Ovary (tissue), 3 donors: ENCODE measurements at regions not wholly inside any gene's neighbourhood (a gene's known extent, or its start where the extent isn't known, plus 50 kb on each side); places are given as distances from the start of the nearest gene placed in this dataset.
"Not testable (repeated sequence)": the region's sequence is repeated elsewhere in the genome, so short reads cannot be mapped to it uniquely, and the experiment has no call there.

Experiments
- EP300 ChIP-seq: sonication (generic); formaldehyde crosslinking; IDR thresholded peaks from one replicate; pipeline ENCODE4 v1.6.1; 2017; ENCODE audit warnings: antibody characterized with exemption
- POLR2A ChIP-seq: fragments of 450-650 bp; IDR thresholded peaks from one replicate; pipeline ENCODE4 v1.6.1; 2017; ENCODE audit warnings: antibody characterized with exemption, mild to moderate bottlenecking, moderate library complexity
- TF ChIP-seq, protein P1 (sequence below), 3 donors: fragments of 450-650 bp in 2 of 3; fragments of 200-600 bp in 1 of 3; IDR thresholded peaks; one replicate each; pipeline versions ENCODE4 v1.5.1 to v1.8.0; 2016 to 2022; ENCODE audit warnings: antibody characterized with exemption in 3 of 3, mild to moderate bottlenecking in 1 of 3
- donor health status: DM: no; HTN: no; CAD: no.

GRCh38 chr4:184330517-184331094 is 112.9 kb upstream of the ENPP6 start:
- TF ChIP-seq, protein P1, sequence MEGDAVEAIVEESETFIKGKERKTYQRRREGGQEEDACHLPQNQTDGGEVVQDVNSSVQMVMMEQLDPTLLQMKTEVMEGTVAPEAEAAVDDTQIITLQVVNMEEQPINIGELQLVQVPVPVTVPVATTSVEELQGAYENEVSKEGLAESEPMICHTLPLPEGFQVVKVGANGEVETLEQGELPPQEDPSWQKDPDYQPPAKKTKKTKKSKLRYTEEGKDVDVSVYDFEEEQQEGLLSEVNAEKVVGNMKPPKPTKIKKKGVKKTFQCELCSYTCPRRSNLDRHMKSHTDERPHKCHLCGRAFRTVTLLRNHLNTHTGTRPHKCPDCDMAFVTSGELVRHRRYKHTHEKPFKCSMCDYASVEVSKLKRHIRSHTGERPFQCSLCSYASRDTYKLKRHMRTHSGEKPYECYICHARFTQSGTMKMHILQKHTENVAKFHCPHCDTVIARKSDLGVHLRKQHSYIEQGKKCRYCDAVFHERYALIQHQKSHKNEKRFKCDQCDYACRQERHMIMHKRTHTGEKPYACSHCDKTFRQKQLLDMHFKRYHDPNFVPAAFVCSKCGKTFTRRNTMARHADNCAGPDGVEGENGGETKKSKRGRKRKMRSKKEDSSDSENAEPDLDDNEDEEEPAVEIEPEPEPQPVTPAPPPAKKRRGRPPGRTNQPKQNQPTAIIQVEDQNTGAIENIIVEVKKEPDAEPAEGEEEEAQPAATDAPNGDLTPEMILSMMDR (IDR thresholded peaks at IDR 0.05), result not testable (repeated sequence)
- not testable (repeated sequence) for TF ChIP-seq POLR2A, EP300
